Osteoblast (primary cell): ENCODE measurements at regions not wholly inside any gene's neighbourhood (a gene's known extent, or its start where the extent isn't known, plus 50 kb on each side); places are given as distances from the start of the nearest gene placed in this dataset.

ENCODE experiments used
- DNase-seq: peaks from one replicate; pipeline ENCODE4 v3.0.0; 2011; ENCODE audit warnings: low spot score, mixed read lengths; ENCODE audit not compliant: insufficient read length; ENCODE audit errors: missing footprints
- H2AFZ ChIP-seq: 2 replicates; pipeline ENCODE4 v1.6.0; 2011; ENCODE audit warnings: mild to moderate bottlenecking, low read length
- H3K27ac ChIP-seq: 2 replicates; pipeline ENCODE4 v1.5.1; 2011; ENCODE audit warnings: mild to moderate bottlenecking, low read depth, low read length, moderate library complexity
- H3K27me3 ChIP-seq: 2 replicates; pipeline ENCODE4 v1.6.0; 2012; ENCODE audit warnings: mild to moderate bottlenecking, control low read depth, inconsistent platforms, low read length, moderate library complexity; ENCODE audit not compliant: insufficient read depth
- H3K36me3 ChIP-seq: 2 replicates; pipeline ENCODE4 v1.5.1; 2011; ENCODE audit warnings: mild to moderate bottlenecking, low read length, control low read depth, moderate library complexity; ENCODE audit not compliant: insufficient read depth
- H3K4me1 ChIP-seq: 2 replicates; pipeline ENCODE4 v1.5.1; 2011; ENCODE audit warnings: mild to moderate bottlenecking, low read length, control low read depth, moderate library complexity; ENCODE audit not compliant: insufficient read depth
- H3K4me2 ChIP-seq: 2 replicates; pipeline ENCODE4 v1.6.0; 2011; ENCODE audit warnings: mild to moderate bottlenecking, low read length; ENCODE audit not compliant: insufficient read depth
- H3K4me3 ChIP-seq: fragments of 200-600 bp; sonication (generic); 3 replicates; pipeline ENCODE4 v1.5.1; 2012; ENCODE audit warnings: mild to moderate bottlenecking, low read length, inconsistent platforms; ENCODE audit not compliant: insufficient read depth
- H3K79me2 ChIP-seq: 2 replicates; pipeline ENCODE4 v1.6.0; 2012; ENCODE audit warnings: mild to moderate bottlenecking, low read length, control low read depth, inconsistent platforms; ENCODE audit not compliant: insufficient read depth
- H3K9me3 ChIP-seq: 2 replicates; pipeline ENCODE4 v1.5.1; 2011; ENCODE audit warnings: low read depth, low read length, control low read depth
- H4K20me1 ChIP-seq: 2 replicates; pipeline ENCODE4 v1.6.0; 2012; ENCODE audit warnings: mild to moderate bottlenecking, low read length, control low read depth; ENCODE audit not compliant: insufficient read depth
- CTCF ChIP-seq: IDR thresholded peaks from 2 replicates; pipeline ENCODE4 v1.5.1; 2011; ENCODE audit warnings: mild to moderate bottlenecking, low read depth, low read length, moderate library complexity; ENCODE audit errors: extremely low read depth

DNA sequence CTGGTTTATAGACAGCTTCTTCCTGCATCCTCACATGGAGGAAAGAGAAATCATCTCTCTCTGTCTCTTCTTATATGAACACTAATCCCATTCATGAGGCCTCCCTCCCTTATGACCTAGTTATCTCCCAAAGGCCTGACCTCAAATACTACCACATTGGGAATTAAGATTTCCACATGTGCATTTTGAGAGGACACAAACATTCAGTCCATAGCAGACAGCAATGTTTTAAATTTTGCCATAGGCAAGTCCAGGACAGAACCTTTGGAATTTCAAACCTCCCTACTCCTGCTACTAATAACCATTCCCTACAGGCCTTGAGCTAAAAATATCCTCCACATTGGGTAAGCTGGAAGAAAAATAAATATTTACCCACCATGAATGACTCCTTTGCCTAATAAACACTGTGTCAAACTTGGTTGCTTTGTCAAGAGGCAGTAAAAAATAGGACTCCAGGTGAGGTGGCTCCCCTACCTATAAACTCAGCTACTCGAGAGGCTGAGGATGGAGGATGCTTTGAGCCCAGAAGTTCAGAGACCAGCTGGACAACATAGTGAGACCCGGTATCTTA, 113.7 kb downstream of the ZNF281 start:
- H3K79me2 ChIP-seq = no peaks in the 10 kb centered on the region

GRCh38 chr1:200294241-200294640, 115.6 kb downstream of the ZNF281 start:
- no peak for DNase-seq
- no peaks in the 10 kb centered on the region for H3K27me3 ChIP-seq
- no peaks in the 10 kb centered on the region for H3K79me2 ChIP-seq
- H3K36me3 ChIP-seq = no peaks in the 10 kb centered on the region
- H3K4me3 ChIP-seq = no peak overlapping the region
- H3K4me1 ChIP-seq = no peaks in the 10 kb centered on the region
- H3K4me2 ChIP-seq = no peak overlapping the region
- H3K27ac ChIP-seq = no peak overlapping the region
- TF ChIP-seq CTCF = no peak
- no peaks in the 10 kb centered on the region for H3K9me3 ChIP-seq
- H4K20me1 ChIP-seq = no peaks in the 10 kb centered on the region
- no peak overlapping the region for H2AFZ ChIP-seq

More for the DNA sequence above, 113.7 kb downstream of the ZNF281 start:
- Histone ChIP-seq H2AFZ (no peak overlapping the region), H4K20me1 (no peaks in the 10 kb centered on the region), H3K4me3 (no peak overlapping the region), H3K27me3 (no peaks in the 10 kb centered on the region), H3K9me3 (no peaks in the 10 kb centered on the region), H3K4me2 (no peak overlapping the region), H3K4me1 (no peaks in the 10 kb centered on the region), H3K27ac (no peak overlapping the region), H3K36me3 (no peaks in the 10 kb centered on the region)
- TF ChIP-seq CTCF = no peak
- DNase-seq = peak; percentile 58

DNA sequence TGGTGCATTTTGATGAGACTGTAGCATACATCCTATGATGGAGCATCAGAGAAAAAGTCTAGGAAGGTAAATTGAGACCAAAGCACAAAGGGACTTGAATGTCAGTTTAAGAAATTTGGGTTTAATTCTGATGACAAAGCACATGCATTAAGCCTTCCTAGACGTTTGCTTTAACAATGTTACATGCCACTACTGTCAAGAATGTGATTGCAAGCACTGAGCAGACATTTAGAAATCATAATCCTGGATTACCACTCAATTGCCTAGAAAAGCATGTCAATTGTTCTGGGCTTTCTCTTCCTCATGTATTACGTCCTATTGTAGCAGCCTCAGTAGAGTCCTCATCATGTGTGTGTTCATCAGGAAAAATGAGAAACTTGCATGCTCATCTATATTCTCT, 117.1 kb downstream of the ZNF281 start:
- Histone ChIP-seq H3K4me3 (no peak overlapping the region), H3K36me3 (no peaks in the 10 kb centered on the region), H3K9me3 (no peaks in the 10 kb centered on the region), H3K27me3 (no peaks in the 10 kb centered on the region), H4K20me1 (no peaks in the 10 kb centered on the region), H3K4me1 (no peaks in the 10 kb centered on the region), H3K4me2 (no peak overlapping the region), H2AFZ (no peak overlapping the region), H3K79me2 (no peaks in the 10 kb centered on the region), H3K27ac (no peak overlapping the region)
- DNase-seq = no peak
- no peak for TF ChIP-seq CTCF

- H4K20me1 ChIP-seq = no peaks in the 10 kb centered on the region
- DNase-seq = no peak
- H3K4me3 ChIP-seq = no peak overlapping the region
- H3K4me1 ChIP-seq = no peaks in the 10 kb centered on the region
- no peaks in the 10 kb centered on the region for H3K9me3 ChIP-seq
- no peak overlapping the region for H2AFZ ChIP-seq
- no peaks in the 10 kb centered on the region for H3K27me3 ChIP-seq
- no peak overlapping the region for H3K4me2 ChIP-seq
- H3K79me2 ChIP-seq = no peaks in the 10 kb centered on the region
- no peaks in the 10 kb centered on the region for H3K36me3 ChIP-seq
- TF ChIP-seq CTCF = no peak
- H3K27ac ChIP-seq = no peak overlapping the region
Measured at GRCh38 chr1:200291106-200291505, 118.7 kb downstream of the ZNF281 start.
